ENCODE measurements at regions not wholly inside any gene's neighbourhood (a gene's known extent, or its start where the extent isn't known, plus 50 kb on each side); places are given as distances from the start of the nearest gene placed in this dataset.

DNA sequence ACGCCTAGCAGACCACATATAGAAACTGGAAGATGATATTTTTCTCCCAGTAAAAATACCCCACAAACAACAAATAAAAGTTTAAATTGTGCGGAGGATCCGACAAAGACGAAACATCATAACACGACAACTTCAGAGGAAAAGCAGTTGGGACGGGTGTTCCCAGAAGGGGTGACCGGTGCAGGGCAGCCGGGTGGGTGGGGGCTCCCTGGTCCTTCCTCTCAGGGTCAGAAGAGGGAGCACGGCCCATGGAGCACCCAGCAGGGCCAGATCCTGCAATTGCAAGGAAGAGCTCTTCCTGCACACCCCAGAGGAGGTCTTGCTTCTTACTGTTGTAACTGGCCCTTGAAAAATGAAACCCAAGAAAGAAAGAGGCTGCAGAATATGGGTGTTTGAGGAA lies 608.5 kb upstream of the MKI67 start:
- DNase-seq = no peak

- DNase-seq = no peak
Observed at GRCh38 chr10:128735996-128736395, 609.8 kb upstream of the MKI67 start.

- no peak for DNase-seq
Observed at GRCh38 chr10:128738386-128738915, 612.2 kb upstream of the MKI67 start.

DNA sequence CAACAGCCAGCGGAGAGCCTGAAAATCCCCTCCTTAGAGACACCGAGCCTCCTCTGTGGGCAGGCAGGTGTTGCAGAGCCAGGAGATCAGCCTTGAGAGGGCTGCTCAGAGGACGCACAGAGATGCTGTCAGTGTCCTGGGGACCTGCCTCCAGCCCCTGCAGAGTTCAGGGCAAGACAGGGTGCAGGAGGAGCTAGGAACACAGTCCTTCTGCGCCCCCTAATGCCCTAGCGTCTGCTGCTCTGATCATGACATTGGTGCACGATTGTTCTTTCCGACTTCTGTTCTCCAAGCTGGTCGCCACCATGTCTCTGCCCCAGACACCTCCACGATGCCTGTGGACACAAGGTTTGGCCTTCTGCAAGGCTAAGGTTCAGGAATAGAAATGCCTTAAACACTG lies 613.7 kb upstream of the MKI67 start:
- DNase-seq = no peak

- DNase-seq = no peak
Observed at GRCh38 chr10:128741180-128741579, 615.0 kb upstream of the MKI67 start.

DNA sequence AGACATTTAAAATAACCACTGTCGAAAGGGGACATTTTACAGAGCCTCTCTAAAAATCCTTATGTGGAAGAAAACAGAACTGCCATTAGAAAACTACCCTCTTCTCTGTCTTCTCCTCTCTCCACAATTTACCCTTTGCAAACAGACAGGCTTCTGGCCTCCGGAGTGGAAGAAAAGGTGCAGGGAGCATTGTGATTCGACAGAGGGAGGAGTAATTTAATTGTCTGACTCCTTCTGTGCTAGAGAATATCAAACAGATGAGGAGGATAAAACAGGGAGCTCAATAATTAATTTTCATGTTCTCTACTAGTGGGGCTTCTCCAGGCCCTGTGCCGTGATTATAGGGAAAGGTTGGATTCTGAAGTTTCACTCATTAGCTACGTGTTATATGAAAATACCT lies 615.5 kb upstream of the MKI67 start:
- no peak for DNase-seq

DNA sequence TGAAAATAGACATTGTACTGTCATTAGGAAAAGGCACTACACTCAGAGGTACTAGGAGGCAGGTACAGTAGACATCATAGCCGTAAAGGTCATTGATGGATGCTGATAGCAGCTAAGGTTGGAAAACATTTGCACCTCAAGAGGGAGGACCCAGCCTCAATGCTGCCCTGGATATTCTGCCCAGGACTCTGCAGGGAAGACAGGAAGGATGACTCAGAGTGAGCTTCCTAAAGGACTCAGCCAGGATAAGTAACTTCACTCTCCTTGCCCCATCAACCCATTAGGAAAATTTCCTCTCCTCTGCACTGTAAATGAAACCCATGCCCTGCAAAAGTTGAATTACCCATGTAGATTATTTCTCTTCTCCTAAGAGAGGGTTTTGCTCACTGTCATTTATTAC lies 617.9 kb upstream of the MKI67 start:
- DNase-seq = no peak

DNA sequence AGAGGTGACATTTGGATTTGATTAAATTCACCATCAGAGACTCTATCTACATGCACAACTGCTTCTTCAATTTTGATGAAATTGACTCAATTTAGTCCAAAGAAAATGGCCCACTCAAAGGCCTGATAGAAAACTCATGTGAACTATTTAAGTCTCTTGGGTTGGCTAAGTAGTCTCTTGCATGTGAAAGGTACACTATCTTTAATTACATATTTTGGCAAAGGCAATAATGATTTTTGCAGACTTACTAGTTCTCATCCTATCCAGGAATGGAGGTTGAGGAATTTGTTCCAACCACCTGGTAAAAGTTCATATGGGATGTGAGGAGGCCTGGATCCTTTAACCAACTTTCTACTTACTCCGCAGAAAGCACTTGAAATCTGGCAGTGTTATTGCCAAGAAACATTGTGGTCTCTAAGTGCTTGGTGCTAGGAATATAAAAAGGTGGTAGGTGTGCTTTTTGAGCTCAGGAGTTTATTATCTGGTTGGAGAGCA lies 618.6 kb upstream of the MKI67 start:
- DNase-seq = no peak

- no peak for DNase-seq
Observed at GRCh38 chr10:128747582-128748346, 621.5 kb upstream of the MKI67 start.

GRCh38 chr10:128751284-128751683 lies 625.1 kb upstream of the MKI67 start:
- DNase-seq = peak in 4 of 56 donors; percentile 2 to 11 (median 8)

- no peak for DNase-seq
Observed at GRCh38 chr10:128751851-128752250, 625.6 kb upstream of the MKI67 start.

- DNase-seq = peak in 18 of 56 donors; percentile 2 to 73 (median 18)
Observed at GRCh38 chr10:128759174-128759573, 633.0 kb upstream of the MKI67 start.

DNA sequence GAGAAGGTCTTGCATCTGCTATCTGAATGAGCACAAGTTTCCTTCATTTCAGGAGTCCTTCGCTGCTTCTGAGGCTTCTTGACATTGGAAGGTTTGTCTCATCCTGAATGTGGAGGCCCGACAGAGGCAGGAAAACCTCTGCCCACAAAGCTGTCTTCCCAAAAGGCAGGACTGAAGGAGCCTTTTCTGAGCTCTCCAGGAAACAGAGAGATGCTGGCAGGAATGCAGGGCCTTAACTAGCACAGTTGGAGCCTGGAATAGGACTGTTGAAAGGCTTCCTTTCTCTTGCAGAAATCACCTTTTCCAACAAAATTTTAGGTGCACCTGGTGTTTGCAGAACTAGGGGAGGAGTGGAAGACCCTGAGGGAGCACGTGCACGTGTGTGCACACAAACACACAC lies 637.4 kb upstream of the MKI67 start:
- no peak for DNase-seq

DNA sequence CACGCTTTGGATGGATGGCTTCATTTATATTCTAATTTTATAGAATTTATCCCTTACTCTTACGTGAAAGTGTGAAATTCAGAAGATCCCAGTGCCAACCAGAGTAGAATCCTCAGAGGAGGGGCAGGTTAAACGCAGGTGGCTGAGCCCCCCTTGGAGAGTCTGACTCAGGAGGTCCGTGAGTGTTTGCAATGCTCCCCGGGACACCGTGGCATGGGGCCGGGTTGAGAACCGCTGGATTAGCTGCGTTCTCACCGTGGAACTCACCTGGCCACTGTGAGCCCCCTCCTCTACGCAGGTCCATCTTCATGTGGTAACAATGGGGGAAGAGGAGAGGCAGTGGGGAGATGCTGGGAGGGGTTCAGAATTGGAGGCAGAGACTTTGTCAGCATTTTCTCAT lies 638.0 kb upstream of the MKI67 start:
- DNase-seq = no peak

GRCh38 chr10:128766915-128767314 lies 640.7 kb upstream of the MKI67 start:
- DNase-seq = no peak

GRCh38 chr10:128774979-128775378 lies 648.8 kb upstream of the MKI67 start:
- no peak for DNase-seq

- no peak for DNase-seq
Observed at GRCh38 chr10:128775743-128776142, 649.5 kb upstream of the MKI67 start.

GRCh38 chr10:128776673-128777252 lies 650.5 kb upstream of the MKI67 start:
- no peak for DNase-seq

- DNase-seq = no peak
Observed at GRCh38 chr10:128777342-128777741, 651.1 kb upstream of the MKI67 start.

GRCh38 chr10:128779416-128779815 lies 653.2 kb upstream of the MKI67 start:
- DNase-seq = no peak

GRCh38 chr10:128780156-128780761 lies 654.0 kb upstream of the MKI67 start:
- DNase-seq = no peak

GRCh38 chr10:128781637-128782036 lies 655.4 kb upstream of the MKI67 start:
- DNase-seq = no peak
